Lower lobe of right lung (tissue), 2 donors: ENCODE measurements at regions not wholly inside any gene's neighbourhood (a gene's known extent, or its start where the extent isn't known, plus 50 kb on each side); places are given as distances from the start of the nearest gene placed in this dataset.

Experiments
- ATAC-seq, 2 donors: fragments of 200-7000 bp; cut with Tn5 transposase; one replicate each; pipeline ENCODE4 v1.9.1; 2020 to 2022; ENCODE audit warnings: mild to moderate bottlenecking in 2 of 2, moderate library complexity in 2 of 2
- DNase-seq: peaks from one replicate; pipeline ENCODE4 v3.0.0-alpha.2; 2020
- H3K27ac ChIP-seq: fragments of 200-600 bp; one replicate; pipeline ENCODE4 v1.8.0; 2022
- H3K27me3 ChIP-seq: fragments of 200-600 bp; one replicate; pipeline ENCODE4 v1.8.0; 2022; ENCODE audit warnings: low read depth
- H3K36me3 ChIP-seq: fragments of 200-600 bp; one replicate; pipeline ENCODE4 v1.8.0; 2022; ENCODE audit warnings: mild to moderate bottlenecking
- H3K4me1 ChIP-seq: fragments of 200-600 bp; one replicate; pipeline ENCODE4 v1.8.0; 2022
- H3K4me3 ChIP-seq: fragments of 200-600 bp; one replicate; pipeline ENCODE4 v1.8.0; 2022; ENCODE audit warnings: mild to moderate bottlenecking
- H3K9me3 ChIP-seq: fragments of 200-600 bp; one replicate; pipeline ENCODE4 v1.8.0; 2022
- CTCF ChIP-seq: fragments of 200-600 bp; IDR thresholded peaks from one replicate; pipeline ENCODE4 v1.8.0; 2022; ENCODE audit warnings: antibody characterized with exemption, mild to moderate bottlenecking
- intact Hi-C: fragments of 100-400 bp; cut with DNase I; formaldehyde crosslinking; loops from one replicate; pipeline ENCODE4 v1.11.0; 2022
- donor health status: DM: no; HTN: yes; CAD: no; lungs with severe emphysema.

GRCh38 chr6:14243597-14243996, 126.0 kb downstream of the CD83 start:
- TF ChIP-seq CTCF: no peak
- ATAC-seq (no peak), DNase-seq (no peak)
- Histone ChIP-seq H3K27ac (no peak overlapping the region), H3K4me3 (no peak overlapping the region), H3K36me3 (no peaks in the 10 kb centered on the region), H3K27me3 (no peaks in the 10 kb centered on the region), H3K9me3 (no peaks in the 10 kb centered on the region), H3K4me1 (no peaks in the 10 kb centered on the region)
- intact Hi-C loops: no loop called here

- H3K4me1 ChIP-seq: no peaks in the 10 kb centered on the region
- no peaks in the 10 kb centered on the region for H3K27me3 ChIP-seq
- no peak for TF ChIP-seq CTCF
- intact Hi-C loops: no loop called here
- H3K27ac ChIP-seq: no peak overlapping the region
- ATAC-seq: no peak
- no peak overlapping the region for H3K4me3 ChIP-seq
- no peaks in the 10 kb centered on the region for H3K36me3 ChIP-seq
- no peak for DNase-seq
- H3K9me3 ChIP-seq: no peaks in the 10 kb centered on the region
Observed at GRCh38 chr6:14246876-14247275, 129.3 kb downstream of the CD83 start.

- no peak for TF ChIP-seq CTCF
- H3K9me3 ChIP-seq: no peaks in the 10 kb centered on the region
- no peaks in the 10 kb centered on the region for H3K4me1 ChIP-seq
- DNase-seq: no peak
- no peaks in the 10 kb centered on the region for H3K36me3 ChIP-seq
- intact Hi-C loops: no loop called here
- no peaks in the 10 kb centered on the region for H3K27me3 ChIP-seq
- H3K27ac ChIP-seq: no peak overlapping the region
- no peak overlapping the region for H3K4me3 ChIP-seq
- no peak for ATAC-seq
Observed at GRCh38 chr6:14250573-14250972, 133.0 kb downstream of the CD83 start.

GRCh38 chr6:14252271-14252850, 134.8 kb downstream of the CD83 start:
- DNase-seq (no peak), ATAC-seq (no peak)
- Histone ChIP-seq H3K4me3 (no peak overlapping the region), H3K9me3 (no peaks in the 10 kb centered on the region), H3K27me3 (no peaks in the 10 kb centered on the region), H3K27ac (no peak overlapping the region), H3K4me1 (no peaks in the 10 kb centered on the region), H3K36me3 (no peaks in the 10 kb centered on the region)
- intact Hi-C loops: no loop called here
- TF ChIP-seq CTCF: no peak

- H3K4me1 ChIP-seq: no peaks in the 10 kb centered on the region
- H3K27ac ChIP-seq: no peak overlapping the region
- H3K27me3 ChIP-seq: no peaks in the 10 kb centered on the region
- H3K4me3 ChIP-seq: no peak overlapping the region
- intact Hi-C loops: no loop called here
- no peaks in the 10 kb centered on the region for H3K36me3 ChIP-seq
- DNase-seq (no peak), ATAC-seq (no peak)
- no peak for TF ChIP-seq CTCF
- no peaks in the 10 kb centered on the region for H3K9me3 ChIP-seq
Observed at GRCh38 chr6:14254505-14254904, 136.9 kb downstream of the CD83 start.

- no peaks in the 10 kb centered on the region for H3K36me3 ChIP-seq
- no peaks in the 10 kb centered on the region for H3K9me3 ChIP-seq
- DNase-seq (no peak), ATAC-seq (no peak)
- TF ChIP-seq CTCF: no peak
- no peaks in the 10 kb centered on the region for H3K4me1 ChIP-seq
- no peaks in the 10 kb centered on the region for H3K27me3 ChIP-seq
- no peak overlapping the region for H3K4me3 ChIP-seq
- no peak overlapping the region for H3K27ac ChIP-seq
- intact Hi-C loops: no loop called here
Observed at GRCh38 chr6:14255916-14256315, 138.3 kb downstream of the CD83 start.
